ENCODE measurements at regions not wholly inside any gene's neighbourhood (a gene's known extent, or its start where the extent isn't known, plus 50 kb on each side); places are given as distances from the start of the nearest gene placed in this dataset.

GRCh38 chr10:130492266-130492934 is 356.2 kb downstream of the GLRX3 start:
- H3K9ac ChIP-seq (ENCODE audit: low read depth, low read length): no peak overlapping the region
- H3K4me3 ChIP-seq (ENCODE audit: low read depth, low read length): no peak overlapping the region
- H3K4me1 ChIP-seq (ENCODE audit: control insufficient read depth, insufficient read depth, low read length): peaks cover 19% of the 10 kb centered on the region
- H3K9me3 ChIP-seq (ENCODE audit: control insufficient read depth, insufficient read depth, low read length): no peaks in the 10 kb centered on the region
- H3K36me3 ChIP-seq (ENCODE audit: control insufficient read depth, insufficient read depth, low read length): no peaks in the 10 kb centered on the region
- no peaks in the 10 kb centered on the region for H3K27me3 ChIP-seq (ENCODE audit: control insufficient read depth, insufficient read depth, low read length)
- H3K27ac ChIP-seq (ENCODE audit: low read depth, low read length): no peak overlapping the region

GRCh38 chr10:130493021-130493420 is 356.8 kb downstream of the GLRX3 start:
- H3K27ac ChIP-seq (ENCODE audit: low read depth, low read length): no peak overlapping the region
- no peaks in the 10 kb centered on the region for H3K9me3 ChIP-seq (ENCODE audit: control insufficient read depth, insufficient read depth, low read length)
- no peaks in the 10 kb centered on the region for H3K36me3 ChIP-seq (ENCODE audit: control insufficient read depth, insufficient read depth, low read length)
- no peaks in the 10 kb centered on the region for H3K27me3 ChIP-seq (ENCODE audit: control insufficient read depth, insufficient read depth, low read length)
- H3K9ac ChIP-seq (ENCODE audit: low read depth, low read length): no peak overlapping the region
- H3K4me1 ChIP-seq (ENCODE audit: control insufficient read depth, insufficient read depth, low read length): peaks cover 16% of the 10 kb centered on the region
- no peak overlapping the region for H3K4me3 ChIP-seq (ENCODE audit: low read depth, low read length)

- Histone ChIP-seq H3K9me3 (ENCODE audit: control insufficient read depth, insufficient read depth, low read length) (no peaks in the 10 kb centered on the region), H3K27me3 (ENCODE audit: control insufficient read depth, insufficient read depth, low read length) (no peaks in the 10 kb centered on the region), H3K4me1 (ENCODE audit: control insufficient read depth, insufficient read depth, low read length) (peaks cover 16% of the 10 kb centered on the region), H3K4me3 (ENCODE audit: low read depth, low read length) (no peak overlapping the region), H3K9ac (ENCODE audit: low read depth, low read length) (no peak overlapping the region), H3K27ac (ENCODE audit: low read depth, low read length) (no peak overlapping the region), H3K36me3 (ENCODE audit: control insufficient read depth, insufficient read depth, low read length) (no peaks in the 10 kb centered on the region)
Measured at GRCh38 chr10:130493446-130494145, 357.4 kb downstream of the GLRX3 start.

DNA sequence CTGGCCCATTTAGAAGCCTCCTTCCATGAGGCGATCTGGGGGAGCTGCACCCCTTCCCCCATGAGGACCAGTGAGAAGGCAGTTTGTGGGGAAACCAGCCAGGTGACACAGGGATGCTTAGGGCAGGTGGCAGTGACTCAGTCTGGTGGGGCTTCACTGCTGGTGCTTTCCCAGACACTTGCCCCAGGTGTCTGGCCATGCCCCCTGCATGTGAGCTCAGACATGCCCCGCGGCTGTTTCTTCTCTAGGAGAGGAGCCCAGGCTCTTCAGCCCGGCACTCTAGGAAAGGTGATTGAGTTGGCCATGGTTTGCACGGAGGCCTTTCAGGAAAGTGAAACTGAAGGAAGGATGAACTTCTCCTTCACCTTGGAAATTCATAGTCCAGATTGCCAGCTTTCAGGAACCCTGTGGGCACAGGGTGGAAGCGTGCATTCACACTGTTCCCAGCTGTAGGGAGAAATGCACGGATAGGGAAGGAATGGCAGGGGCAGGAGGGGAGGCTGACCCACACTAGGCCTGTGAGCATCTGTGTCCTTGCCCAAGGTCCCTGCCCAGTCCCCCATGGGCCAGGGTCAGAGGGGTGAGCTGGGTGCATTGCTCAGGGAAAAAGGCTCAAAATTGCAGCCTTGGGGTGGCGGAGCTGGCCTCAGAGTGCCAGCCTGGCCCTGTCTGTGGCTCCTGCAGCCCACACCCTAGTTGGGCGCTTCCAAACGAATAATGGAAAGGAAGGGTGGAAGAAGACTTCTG is 359.1 kb downstream of the GLRX3 start:
- H3K9me3 ChIP-seq (ENCODE audit: control insufficient read depth, insufficient read depth, low read length): 0 out of 2 replicates have a peak, but pooled peaks cover 3% of the 10 kb centered on the region
- H3K36me3 ChIP-seq (ENCODE audit: control insufficient read depth, insufficient read depth, low read length): no peaks in the 10 kb centered on the region
- H3K27ac ChIP-seq (ENCODE audit: low read depth, low read length): no peak overlapping the region
- no peak overlapping the region for H3K4me3 ChIP-seq (ENCODE audit: low read depth, low read length)
- peaks cover 16% of the 10 kb centered on the region for H3K4me1 ChIP-seq (ENCODE audit: control insufficient read depth, insufficient read depth, low read length)
- H3K27me3 ChIP-seq (ENCODE audit: control insufficient read depth, insufficient read depth, low read length): no peaks in the 10 kb centered on the region
- no peak overlapping the region for H3K9ac ChIP-seq (ENCODE audit: low read depth, low read length)

GRCh38 chr10:130495891-130496636 is 359.9 kb downstream of the GLRX3 start:
- H3K36me3 ChIP-seq (ENCODE audit: control insufficient read depth, insufficient read depth, low read length): no peaks in the 10 kb centered on the region
- peaks cover 10% of the 10 kb centered on the region for H3K4me1 ChIP-seq (ENCODE audit: control insufficient read depth, insufficient read depth, low read length)
- H3K9ac ChIP-seq (ENCODE audit: low read depth, low read length): no peak overlapping the region
- no peak overlapping the region for H3K4me3 ChIP-seq (ENCODE audit: low read depth, low read length)
- H3K27ac ChIP-seq (ENCODE audit: low read depth, low read length): no peak overlapping the region
- H3K27me3 ChIP-seq (ENCODE audit: control insufficient read depth, insufficient read depth, low read length): no peaks in the 10 kb centered on the region
- 0 out of 2 replicates have a peak, but pooled peaks cover 4% of the 10 kb centered on the region for H3K9me3 ChIP-seq (ENCODE audit: control insufficient read depth, insufficient read depth, low read length)

DNA sequence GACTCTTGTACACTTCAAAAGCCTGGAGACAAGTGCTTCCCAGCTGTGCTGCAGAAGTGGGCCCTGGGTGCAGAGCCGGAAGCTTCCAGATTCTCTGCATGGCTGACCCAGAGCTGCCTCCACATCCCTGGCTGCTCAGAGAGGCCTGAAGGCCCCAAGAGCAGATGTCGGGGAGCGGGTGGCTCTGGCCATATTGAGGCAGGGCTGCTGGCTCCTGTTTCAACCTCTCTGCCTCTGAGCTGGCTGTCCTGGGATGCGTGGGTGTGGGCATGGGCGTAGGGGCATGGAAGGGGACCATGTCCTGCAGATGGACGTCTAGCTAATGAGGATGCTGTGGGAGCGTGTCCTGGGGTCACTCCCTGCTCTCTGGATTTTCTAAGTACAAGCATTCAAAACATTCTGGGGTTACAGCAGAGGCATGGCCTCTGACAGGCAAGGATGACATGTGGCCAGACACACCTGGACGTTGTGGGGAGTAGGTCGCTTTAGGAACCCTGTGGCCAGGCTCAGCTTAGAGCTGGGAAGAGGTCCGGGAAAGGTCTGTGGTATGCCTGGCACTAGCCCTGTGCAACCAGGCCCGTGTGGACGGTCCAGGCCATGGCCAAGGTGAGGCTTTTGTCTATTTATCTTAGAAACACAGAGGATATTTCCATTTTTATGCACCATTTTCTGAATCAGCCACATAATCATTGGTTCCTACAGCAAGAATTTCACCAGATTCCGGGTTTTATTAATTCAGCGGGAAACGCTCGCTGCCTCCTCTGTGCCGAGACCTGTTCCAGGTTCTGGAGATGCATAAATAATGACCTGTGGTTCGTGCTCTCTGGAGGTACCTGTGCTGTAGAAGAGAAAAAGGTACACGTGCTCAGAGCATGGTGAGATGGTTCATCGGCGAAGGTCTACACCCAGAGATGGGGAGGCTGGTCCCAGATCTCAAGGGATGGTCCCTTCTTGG is 361.1 kb downstream of the GLRX3 start:
- Histone ChIP-seq H3K36me3 (ENCODE audit: control insufficient read depth, insufficient read depth, low read length) (no peaks in the 10 kb centered on the region), H3K9ac (ENCODE audit: low read depth, low read length) (no peak overlapping the region), H3K4me1 (ENCODE audit: control insufficient read depth, insufficient read depth, low read length) (no peaks in the 10 kb centered on the region), H3K27ac (ENCODE audit: low read depth, low read length) (no peak overlapping the region), H3K4me3 (ENCODE audit: low read depth, low read length) (no peak overlapping the region), H3K27me3 (ENCODE audit: control insufficient read depth, insufficient read depth, low read length) (no peaks in the 10 kb centered on the region), H3K9me3 (ENCODE audit: control insufficient read depth, insufficient read depth, low read length) (0 out of 2 replicates have a peak, but pooled peaks cover 4% of the 10 kb centered on the region)

DNA sequence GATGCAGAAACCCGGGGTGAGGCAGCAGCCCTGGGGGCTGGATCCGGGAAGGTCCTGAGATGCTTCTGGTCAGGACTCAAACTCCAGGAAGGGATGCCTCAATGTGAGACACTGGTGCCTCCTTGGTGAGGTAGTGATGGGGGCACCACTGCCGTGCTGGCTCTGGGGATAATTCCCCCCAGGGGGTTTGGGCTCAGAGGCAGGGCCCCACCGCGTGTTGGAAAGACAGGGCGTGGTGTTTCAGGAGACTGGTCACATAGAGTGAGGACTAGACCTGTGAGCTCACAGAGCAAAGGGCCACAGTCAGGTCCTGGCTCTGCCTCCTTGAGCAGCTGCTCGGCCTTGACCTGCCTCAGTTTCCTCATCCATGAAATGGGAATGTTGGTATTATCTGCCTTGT is 361.9 kb downstream of the GLRX3 start:
- Histone ChIP-seq H3K9me3 (ENCODE audit: control insufficient read depth, insufficient read depth, low read length) (0 out of 2 replicates have a peak, but pooled peaks cover 4% of the 10 kb centered on the region), H3K27ac (ENCODE audit: low read depth, low read length) (no peak overlapping the region), H3K36me3 (ENCODE audit: control insufficient read depth, insufficient read depth, low read length) (no peaks in the 10 kb centered on the region), H3K27me3 (ENCODE audit: control insufficient read depth, insufficient read depth, low read length) (no peaks in the 10 kb centered on the region), H3K4me3 (ENCODE audit: low read depth, low read length) (no peak overlapping the region), H3K4me1 (ENCODE audit: control insufficient read depth, insufficient read depth, low read length) (no peaks in the 10 kb centered on the region), H3K9ac (ENCODE audit: low read depth, low read length) (no peak overlapping the region)

DNA sequence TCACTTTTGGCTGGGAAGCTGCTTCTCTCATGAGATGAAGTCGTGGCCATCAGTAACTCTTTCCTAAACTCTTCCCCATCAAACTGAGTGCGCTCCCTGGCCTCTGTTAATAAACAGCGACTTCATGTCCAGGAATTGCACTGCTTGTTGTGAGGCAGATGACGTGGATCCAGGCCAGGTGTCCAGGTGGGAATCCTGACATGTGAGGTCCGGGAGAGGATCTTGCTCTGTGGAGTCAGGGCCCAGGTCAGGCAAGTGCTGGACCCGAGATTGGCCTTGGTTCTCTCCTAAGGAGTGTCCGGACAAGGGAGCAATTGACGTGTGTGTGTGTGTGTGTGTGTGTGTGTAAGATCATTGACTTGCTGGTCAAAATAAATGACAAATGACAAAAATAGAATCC is 362.7 kb downstream of the GLRX3 start:
- H3K36me3 ChIP-seq (ENCODE audit: control insufficient read depth, insufficient read depth, low read length): no peaks in the 10 kb centered on the region
- peaks cover 11% of the 10 kb centered on the region; the same call in 1 of the 2 replicates for H3K9me3 ChIP-seq (ENCODE audit: control insufficient read depth, insufficient read depth, low read length)
- H3K27me3 ChIP-seq (ENCODE audit: control insufficient read depth, insufficient read depth, low read length): no peaks in the 10 kb centered on the region
- no peaks in the 10 kb centered on the region for H3K4me1 ChIP-seq (ENCODE audit: control insufficient read depth, insufficient read depth, low read length)
- H3K27ac ChIP-seq (ENCODE audit: low read depth, low read length): no peak overlapping the region
- H3K9ac ChIP-seq (ENCODE audit: low read depth, low read length): no peak overlapping the region
- no peak overlapping the region for H3K4me3 ChIP-seq (ENCODE audit: low read depth, low read length)

- H3K9ac ChIP-seq (ENCODE audit: low read depth, low read length): no peak overlapping the region
Measured at GRCh38 chr10:130499541-130499940, 363.4 kb downstream of the GLRX3 start.

More at GRCh38 chr10:130499541-130499940, 363.4 kb downstream of the GLRX3 start:
- no peaks in the 10 kb centered on the region for H3K36me3 ChIP-seq (ENCODE audit: control insufficient read depth, insufficient read depth, low read length)
- H3K27ac ChIP-seq (ENCODE audit: low read depth, low read length): no peak overlapping the region
- peaks cover 12% of the 10 kb centered on the region; the same call in 1 of the 2 replicates for H3K9me3 ChIP-seq (ENCODE audit: control insufficient read depth, insufficient read depth, low read length)
- H3K27me3 ChIP-seq (ENCODE audit: control insufficient read depth, insufficient read depth, low read length): no peaks in the 10 kb centered on the region
- H3K4me1 ChIP-seq (ENCODE audit: control insufficient read depth, insufficient read depth, low read length): no peaks in the 10 kb centered on the region
- H3K4me3 ChIP-seq (ENCODE audit: low read depth, low read length): no peak overlapping the region

Measured in HUES48 (cell line).